K562 (cell line): ENCODE measurements at regions not wholly inside any gene's neighbourhood (a gene's known extent, or its start where the extent isn't known, plus 50 kb on each side); places are given as distances from the start of the nearest gene placed in this dataset.

Source experiments
- ATAC-seq: fragments of 200-7000 bp; cut with Tn5 transposase; 3 replicates; pipeline ENCODE4 v1.9.1; 2020; ENCODE audit warnings: moderate library complexity
- BruUV-seq: library from RNA; stranded (reverse); fragments of 400-500 nt; replicated peaks from 2 replicates; lab custom pipeline; 2021; lab: Mats Ljungman, UMichigan
- CTCF ChIA-PET: fragments of 300-600 bp; formaldehyde crosslinking; extraction: SDS; loops from one replicate; lab custom pipeline; 2021; ENCODE audit warnings: low intra/inter-chr PET ratio; lab: Yijun Ruan, JAX
- POLR2A ChIA-PET: fragments of 300-600, 350-650 bp; sonication (Branson Sonifier 250); formaldehyde crosslinking; extraction: SDS; loops from one replicate; lab custom pipeline; 2021; ENCODE audit warnings: antibody characterized with exemption, inconsistent platforms; lab: Yijun Ruan, JAX
- DNase-seq, 4 experiments: peaks; one replicate each; pipeline versions ENCODE4 v3.0.0 to v3.0.0-alpha.2; 2011 to 2018; ENCODE audit warnings: low spot score in 3 of 4, mixed read lengths in 3 of 4; ENCODE audit errors: extremely low read depth in 1 of 4
- FAIRE-seq: peaks from 2 replicates; lab custom pipeline; 2011; peaks lifted over from hg19 to GRCh38; lab: Jason Lieb, UNC
- H2AFZ ChIP-seq: 2 replicates; pipeline ENCODE4 v1.6.0; 2011; ENCODE audit warnings: low read depth, low read length, control low read depth, inconsistent platforms
- H3K27ac ChIP-seq: fragments of 200-600 bp; 3 replicates; pipeline ENCODE4 v1.8.0; 2011; ENCODE audit warnings: low read depth, mild to moderate bottlenecking, control low read depth, inconsistent platforms, low read length, moderate library complexity, mixed read lengths; ENCODE audit errors: extremely low read depth
- H3K27me3 ChIP-seq, 2 experiments: fragments of 300-600 bp in 1 of 2; 2 replicates in 1 of 2; 3 replicates in 1 of 2; pipeline versions ENCODE4 v1.6.0 to v1.8.0; 2011; ENCODE audit warnings: inconsistent platforms in 2 of 2, low read length in 2 of 2, mild to moderate bottlenecking in 1 of 2, mixed read lengths in 1 of 2, moderate library complexity in 1 of 2; ENCODE audit not compliant: control insufficient read depth in 2 of 2, insufficient read depth in 2 of 2
- H3K36me3 ChIP-seq: fragments of 300-600 bp; 3 replicates; pipeline ENCODE4 v1.8.0; 2011; ENCODE audit warnings: mild to moderate bottlenecking, low read length, inconsistent platforms; ENCODE audit not compliant: control insufficient read depth, insufficient read depth
- H3K4me1 ChIP-seq, 2 experiments: fragments of 200-600 bp in 1 of 2; replicated peaks in 1 of 2; 2 replicates in 1 of 2; 3 replicates in 1 of 2; pipeline versions ENCODE4 v1.5.1 to v1.8.0; 2011; ENCODE audit warnings: inconsistent platforms in 2 of 2, low read length in 2 of 2, mild to moderate bottlenecking in 1 of 2, mixed read lengths in 1 of 2, moderate library complexity in 1 of 2; ENCODE audit not compliant: control insufficient read depth in 2 of 2, insufficient read depth in 2 of 2
- H3K4me2 ChIP-seq: 2 replicates; pipeline ENCODE4 v1.6.1; 2011; ENCODE audit warnings: low read length, control low read depth, inconsistent platforms, mixed read lengths; ENCODE audit not compliant: insufficient read depth
- H3K4me3 ChIP-seq: fragments of 200-600 bp; sonication (generic), shearing (Covaris generic); 2 replicates; pipeline ENCODE4 v1.5.1; 2016; ENCODE audit warnings: control low read depth, inconsistent platforms
- H3K79me2 ChIP-seq: fragments of 200-600 bp; 3 replicates; pipeline ENCODE4 v1.8.0; 2011; ENCODE audit warnings: low read length, inconsistent platforms; ENCODE audit not compliant: control insufficient read depth, insufficient read depth
- H3K9ac ChIP-seq, 2 experiments: 2 replicates each; pipeline versions ENCODE4 v1.6.0 to v1.6.1; 2011; ENCODE audit warnings: low read depth in 2 of 2, low read length in 2 of 2, control low read depth in 1 of 2, inconsistent platforms in 1 of 2, mild to moderate bottlenecking in 1 of 2, mixed read lengths in 1 of 2; ENCODE audit not compliant: insufficient read depth in 1 of 2
- H3K9me1 ChIP-seq: one replicate; pipeline ENCODE4 v1.6.0; 2011; ENCODE audit warnings: inconsistent platforms, mild to moderate bottlenecking, low read length, moderate library complexity; ENCODE audit not compliant: control insufficient read depth, insufficient read depth
- H3K9me3 ChIP-seq: replicated peaks from 2 replicates; pipeline ENCODE4 v1.5.1; 2011; ENCODE audit warnings: low read depth, low read length, inconsistent platforms; ENCODE audit not compliant: control insufficient read depth, insufficient read depth
- H4K20me1 ChIP-seq: replicated peaks from 2 replicates; pipeline ENCODE4 v1.6.1; 2011; ENCODE audit warnings: low read length, inconsistent platforms, mixed read lengths; ENCODE audit not compliant: control insufficient read depth, insufficient read depth
- ATF4 ChIP-seq: fragments of 450-650 bp; formaldehyde crosslinking; IDR thresholded peaks from 2 replicates; pipeline ENCODE4 v1.4.0; 2022; ENCODE audit warnings: mild to moderate bottlenecking, moderate library complexity
- CBX2 ChIP-seq: fragments of 200-600 bp; sonication (generic); IDR thresholded peaks from one replicate; pipeline ENCODE4 v1.6.1; 2012; ENCODE audit warnings: mild to moderate bottlenecking, low read length, inconsistent platforms; ENCODE audit not compliant: insufficient read depth, poor library complexity, severe bottlenecking
- HDAC8 ChIP-seq: fragments of 450-650 bp; IDR thresholded peaks from 2 replicates; pipeline ENCODE4 v1.6.1; 2016; ENCODE audit warnings: mild to moderate bottlenecking, missing genetic modification characterization, moderate library complexity, missing compliant biosample characterization
- HIVEP1 ChIP-seq: fragments of 250-450 bp; sonication (Bioruptor Pico); IDR thresholded peaks from 2 replicates; pipeline ENCODE4 v1.4.0; 2020; ENCODE audit warnings: mild to moderate bottlenecking
- KLF6 ChIP-seq: fragments of 250-450 bp; sonication (Bioruptor Pico); IDR thresholded peaks from 2 replicates; pipeline ENCODE4 v1.4.0; 2020; ENCODE audit warnings: mild to moderate bottlenecking, moderate library complexity, borderline replicate concordance
- PTRF ChIP-seq: fragments of 450-650 bp; IDR thresholded peaks from 2 replicates; pipeline ENCODE4 v1.6.1; 2016; ENCODE audit warnings: mild to moderate bottlenecking, missing genetic modification characterization, missing compliant biosample characterization
- SAFB ChIP-seq: fragments of 200-400 bp; formaldehyde crosslinking; IDR thresholded peaks from 2 replicates; pipeline ENCODE4 v1.6.1; 2017; ENCODE audit warnings: low read depth, low read length, borderline replicate concordance
- SMAD1 ChIP-seq: fragments of 150-350 bp; IDR thresholded peaks from 2 replicates; pipeline ENCODE4 v1.6.1; 2014; ENCODE audit warnings: low read length, low read depth; ENCODE audit not compliant: partially characterized antibody
- TCF7 ChIP-seq: sonication (generic); IDR thresholded peaks from 2 replicates; pipeline ENCODE4 v1.6.1; 2016; ENCODE audit warnings: antibody characterized with exemption, borderline replicate concordance
- ZBTB1 ChIP-seq: sonication (generic); formaldehyde crosslinking; IDR thresholded peaks from 2 replicates; pipeline ENCODE4 v1.8.1; 2023; ENCODE audit warnings: missing genetic modification reagents, low read depth, mild to moderate bottlenecking, borderline replicate concordance
- ZFP30 ChIP-seq: fragments of 250-450 bp; sonication (Bioruptor Pico); IDR thresholded peaks from 2 replicates; pipeline ENCODE4 v1.8.0; 2022; ENCODE audit warnings: moderate library complexity, mild to moderate bottlenecking, inconsistent platforms, borderline replicate concordance
- ZNF41 ChIP-seq: fragments of 250-450 bp; sonication (Bioruptor Pico); conservative IDR thresholded peaks from 2 replicates; pipeline ENCODE4 v1.4.0; 2020; ENCODE audit warnings: mild to moderate bottlenecking
- ZNF445 ChIP-seq: fragments of 250-450 bp; sonication (Bioruptor Pico); IDR thresholded peaks from 2 replicates; pipeline ENCODE4 v1.4.0; 2020; ENCODE audit warnings: low read depth, mild to moderate bottlenecking, moderate library complexity
- WGBS: fragments of 100-300 bp; shearing (Covaris generic); methylation state at CpG from one replicate; pipeline ENCODE4 v1.1.6; 2016; ENCODE audit warnings: low coverage, mixed read lengths; ENCODE audit not compliant: insufficient coverage; ENCODE audit errors: missing lambda C conversion rate; 5-methylcytosine and 5-hydroxymethylcytosine counted together
- in situ Hi-C: fragments of 300-500 bp; cut with MboI; formaldehyde crosslinking; loops from 4 replicates; pipeline ENCODE4 v1.15.0; 2018; ENCODE audit warnings: inconsistent platforms, mixed read lengths
- intact Hi-C: fragments of 100-400 bp; cut with micrococcal nuclease; formaldehyde crosslinking; loops from 2 replicates; pipeline ENCODE4 v1.14.2; 2022

GRCh38 chr1:43049481-43049880, 90.8 kb upstream of the SLC2A1 start:
- H3K9me1 ChIP-seq = no peaks in the 10 kb centered on the region
- no peak overlapping the region for H3K4me3 ChIP-seq
- no peak overlapping the region for H3K4me2 ChIP-seq
- peaks cover 0 to 11% of the 10 kb centered on the region in 2 experiments; a peak in 2 of 5 replicates for H3K27me3 ChIP-seq
- no peak overlapping the region for H2AFZ ChIP-seq
- no peak for ATAC-seq
- no peak overlapping the region for H3K9ac ChIP-seq
- 0 out of 2 replicates have a peak, but pooled peaks cover 3% of the 10 kb centered on the region for H3K9me3 ChIP-seq
- no peak for FAIRE-seq
- no peaks in the 10 kb centered on the region for H3K79me2 ChIP-seq
- H3K4me1 ChIP-seq = peaks cover 6 to 10% of the 10 kb centered on the region in 2 experiments; a peak in 4 of 5 replicates
- TF ChIP-seq ZNF445 (CRISPR knock-in tag) (no peak), ZFP30 (CRISPR knock-in tag) (no peak), KLF6 (no peak), ZNF41 (CRISPR knock-in tag) (no peak), TCF7 (no peak), CBX2 (no peak), ATF4 (no peak), HIVEP1 (no peak), SAFB (no peak), SMAD1 (no peak), ZBTB1 (CRISPR knock-in tag) (no peak), PTRF (tag) (no peak), HDAC8 (tag) (no peak)
- H3K36me3 ChIP-seq = no peaks in the 10 kb centered on the region
- CTCF ChIA-PET = no interaction called here
- in situ Hi-C loops = no loop called here
- POLR2A ChIA-PET = interaction anchor here (0.6 to 1.1 kb wide), 5 partner anchors 8 to 759 kb away, joined by 3 to 5 read pairs (median 4); no protein-coding TSS in a partner anchor
- BruUV-seq = no TSS peak
- H3K27ac ChIP-seq = no peak overlapping the region
- WGBS = 8% methylated on average over 2 of the region's 2 CpGs
- DNase-seq = no peak
- intact Hi-C loops = no loop called here
- H4K20me1 ChIP-seq = no peaks in the 10 kb centered on the region; the same call in 1 of the 2 replicates
